GM19324 (cell line): ENCODE measurements at regions not wholly inside any gene's neighbourhood (a gene's known extent, or its start where the extent isn't known, plus 50 kb on each side); places are given as distances from the start of the nearest gene placed in this dataset.

Experiments
- ATAC-seq: cut with Tn5 transposase; IDR thresholded peaks from one replicate; pipeline ENCODE4 v1.9.1; 2021; ENCODE audit warnings: mild to moderate bottlenecking, moderate library complexity; ENCODE audit not compliant: unreplicated experiment, low FRiP score

DNA sequence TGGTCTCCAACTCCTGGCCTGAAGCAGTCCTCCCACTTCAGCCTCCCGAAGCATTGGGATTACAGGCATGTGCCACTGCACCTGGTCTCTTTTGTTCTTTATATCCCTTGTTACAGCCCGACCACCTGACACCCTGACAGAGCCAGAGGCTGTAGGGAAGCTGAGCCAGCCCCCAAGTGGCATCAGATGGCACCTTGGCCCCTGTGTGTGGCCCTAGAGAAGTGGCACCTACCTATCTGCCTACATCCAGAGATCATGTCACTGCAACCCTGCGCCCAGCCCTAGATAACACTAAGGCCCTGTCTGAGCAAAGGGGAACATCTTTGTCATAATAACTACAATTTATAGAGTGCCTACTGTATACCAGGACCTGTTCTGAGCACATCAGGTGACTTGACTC is 235.0 kb downstream of the AACS start:
- no peak for ATAC-seq

DNA sequence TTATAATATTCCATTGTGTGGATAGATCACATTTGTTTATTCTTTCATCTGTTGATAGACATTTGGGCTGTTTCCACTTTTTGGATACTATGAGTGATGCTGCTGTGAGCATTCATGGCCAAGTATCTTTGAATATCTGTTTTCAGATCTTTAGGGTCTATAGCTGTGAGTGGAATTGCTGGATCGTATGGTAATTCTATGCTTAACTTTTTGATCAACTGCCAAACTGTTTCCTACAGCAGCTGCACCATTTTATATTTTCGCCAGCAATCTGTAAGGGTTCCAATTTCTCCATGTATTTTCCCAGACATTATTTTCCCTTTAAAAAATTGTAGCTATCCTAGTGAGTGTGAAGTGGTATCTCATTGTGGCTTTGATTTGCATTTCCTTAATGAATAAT is 238.1 kb downstream of the AACS start:
- no peak for ATAC-seq

DNA sequence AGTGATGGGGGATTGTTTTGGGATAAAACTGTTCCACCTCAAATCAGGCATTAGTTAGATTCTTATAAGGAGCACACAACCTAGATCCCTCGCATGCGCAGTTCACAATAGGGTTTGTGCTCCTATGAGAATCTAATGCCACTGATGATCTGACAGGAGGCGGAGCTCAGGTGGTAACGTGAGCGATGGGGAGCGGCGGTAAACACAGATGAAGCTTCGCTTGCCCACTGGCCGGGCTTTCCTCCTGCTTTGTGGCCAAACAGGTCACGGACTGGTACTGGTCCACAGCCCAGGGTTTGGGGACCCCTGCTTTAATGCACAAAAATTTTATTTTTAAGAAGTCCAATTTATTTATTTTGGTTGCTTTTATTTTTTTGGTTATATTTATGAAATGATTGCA is 238.8 kb downstream of the AACS start:
- no peak for ATAC-seq

DNA sequence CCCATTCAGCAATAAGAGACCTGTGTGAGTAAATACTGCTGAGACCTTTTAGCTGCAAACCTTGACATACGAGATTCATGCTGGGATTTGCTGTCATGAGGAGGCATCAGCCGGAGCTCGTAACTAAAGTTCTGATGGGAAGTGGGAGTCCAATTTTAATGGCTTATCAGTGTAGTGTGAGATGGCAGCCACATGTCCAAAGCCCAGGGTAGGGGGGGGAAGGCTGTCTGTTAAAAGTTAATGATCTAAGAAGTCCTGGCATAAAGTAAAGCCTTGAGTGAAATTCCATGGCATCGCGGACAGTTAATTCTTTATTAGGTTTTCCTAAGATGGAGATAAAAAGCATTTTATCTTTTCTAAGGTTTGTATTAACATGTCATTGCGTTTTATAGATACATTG is 240.0 kb downstream of the AACS start:
- no peak for ATAC-seq

DNA sequence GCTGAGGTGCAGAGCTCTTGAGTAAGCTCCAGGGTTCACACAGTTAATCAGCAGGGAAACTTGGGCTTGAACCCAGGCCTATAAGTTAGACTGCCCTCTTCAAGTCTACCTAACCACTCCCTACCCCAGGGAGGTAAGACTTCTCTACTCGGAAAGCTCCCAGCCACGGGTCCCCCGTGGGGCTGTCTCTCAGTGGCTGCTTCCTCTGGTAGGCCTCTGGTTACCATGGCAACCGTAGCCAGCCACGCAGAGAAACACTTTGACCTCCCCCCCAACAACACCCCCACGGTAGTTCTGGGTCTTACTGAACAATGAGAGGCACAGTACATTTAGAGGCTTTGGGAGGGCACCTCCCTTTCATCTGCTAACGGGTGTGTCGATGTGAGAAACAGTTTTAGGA is 245.2 kb downstream of the AACS start:
- ATAC-seq, result no peak

DNA sequence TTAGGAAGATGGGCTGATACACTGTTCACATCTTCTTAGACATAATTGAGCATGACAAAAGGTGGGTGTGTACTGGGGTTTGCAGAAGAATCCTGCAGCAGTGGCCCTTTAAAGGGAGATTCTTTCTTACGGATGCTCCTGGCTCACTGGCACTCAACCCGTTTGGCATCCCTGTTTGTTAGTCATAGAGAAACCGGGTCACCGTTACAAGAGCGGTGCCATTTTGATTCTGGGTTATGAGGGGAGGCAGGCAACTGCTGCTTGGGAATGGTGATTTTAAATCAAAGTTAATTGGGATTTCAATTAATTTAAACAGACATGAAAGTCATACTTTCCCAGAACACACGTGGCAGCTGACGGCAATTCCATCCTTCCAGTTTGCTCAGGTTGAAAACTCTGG is 245.8 kb downstream of the AACS start:
- no peak for ATAC-seq

DNA sequence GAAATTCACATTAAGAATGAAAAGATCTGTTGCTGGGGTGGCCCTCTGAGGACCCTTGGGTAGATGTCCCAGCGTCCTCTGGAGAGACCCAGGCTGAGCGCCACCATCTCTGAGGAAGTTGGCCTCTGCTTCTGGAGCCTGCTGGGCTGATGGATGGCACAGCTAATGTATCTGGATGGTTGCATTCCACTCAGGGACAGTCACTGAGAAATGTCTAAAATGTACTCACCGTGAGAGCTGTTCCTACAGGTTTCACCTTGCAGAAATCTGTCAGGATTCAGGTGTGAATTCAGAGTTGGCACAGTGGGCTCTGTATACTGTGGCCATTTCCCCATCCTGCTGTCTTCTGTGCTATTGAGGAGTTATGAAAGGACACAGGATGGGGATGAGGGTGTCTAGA is 247.2 kb downstream of the AACS start:
- ATAC-seq, result no peak

DNA sequence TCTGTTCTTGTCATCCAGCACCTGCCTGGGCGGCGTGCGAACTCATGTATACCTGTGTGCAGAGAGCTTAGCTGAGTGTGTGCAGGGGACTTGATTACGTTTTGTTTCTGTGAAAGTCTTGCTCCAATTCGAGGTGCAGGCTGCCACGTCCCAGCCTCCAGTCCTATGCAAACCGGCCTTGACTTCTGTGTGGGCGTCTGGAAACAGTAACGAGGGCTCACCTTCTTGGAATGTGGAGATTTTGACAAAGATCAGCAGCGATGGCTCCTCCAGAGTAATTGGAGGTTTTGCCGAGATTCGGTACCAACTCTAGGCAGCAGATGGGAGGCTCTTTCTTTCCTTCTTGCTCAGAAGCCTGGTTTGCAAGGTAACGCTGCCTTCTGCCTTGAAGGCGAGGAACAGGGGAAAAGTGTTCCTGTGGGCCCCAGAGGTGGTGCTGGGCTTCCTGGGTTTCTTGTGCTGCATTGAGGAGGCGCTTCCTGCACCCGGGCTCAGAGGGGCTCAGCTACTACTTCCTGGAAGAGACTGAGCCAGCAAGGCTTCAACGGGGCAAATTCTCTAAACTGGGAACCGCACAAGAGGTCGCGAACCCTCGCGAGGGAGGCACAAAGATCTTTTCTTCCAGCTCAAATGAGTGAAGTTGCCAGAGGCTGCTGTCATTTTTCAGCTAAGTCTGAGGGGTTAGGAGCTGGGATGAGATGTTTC is 249.0 kb downstream of the AACS start:
- no peak for ATAC-seq

DNA sequence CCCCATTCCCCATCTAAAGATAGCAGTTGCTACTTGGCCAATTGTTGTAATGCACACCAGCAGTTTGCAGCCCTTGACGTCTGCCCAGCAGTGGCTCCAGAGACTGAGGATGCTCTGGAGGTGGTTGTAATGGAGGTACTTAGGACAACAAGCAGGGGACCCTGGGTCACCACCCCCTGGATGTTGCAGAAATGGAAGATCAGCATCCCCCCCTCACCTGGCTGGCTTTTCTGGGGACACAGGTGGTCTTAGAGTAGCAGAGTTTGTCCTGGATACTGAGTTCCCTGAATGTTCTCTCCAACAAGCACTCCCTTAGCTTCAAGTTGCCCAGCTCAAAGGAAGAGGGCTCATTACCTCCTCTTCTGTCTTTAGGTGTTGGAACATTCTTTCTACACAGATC is 250.5 kb downstream of the AACS start:
- ATAC-seq, result no peak

DNA sequence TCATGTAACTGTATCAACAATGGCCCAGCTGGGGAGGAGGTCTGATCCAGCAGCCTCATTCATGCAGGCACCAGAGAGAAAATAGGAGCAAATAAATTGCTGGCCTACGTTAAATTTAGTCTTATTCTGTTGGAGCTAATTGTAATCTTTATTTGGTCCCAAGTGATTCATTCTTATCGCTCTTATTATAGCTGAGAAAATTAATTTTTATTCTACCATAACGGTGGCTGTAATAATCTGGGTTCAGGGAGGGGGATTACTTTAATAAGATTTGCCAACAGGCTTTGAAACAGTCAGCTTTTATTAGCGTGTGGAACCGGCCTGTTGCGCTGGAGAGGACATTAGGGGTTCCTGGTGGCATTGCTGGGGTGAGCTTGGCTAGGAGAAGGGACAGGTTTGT is 254.9 kb downstream of the AACS start:
- ATAC-seq, result no peak

DNA sequence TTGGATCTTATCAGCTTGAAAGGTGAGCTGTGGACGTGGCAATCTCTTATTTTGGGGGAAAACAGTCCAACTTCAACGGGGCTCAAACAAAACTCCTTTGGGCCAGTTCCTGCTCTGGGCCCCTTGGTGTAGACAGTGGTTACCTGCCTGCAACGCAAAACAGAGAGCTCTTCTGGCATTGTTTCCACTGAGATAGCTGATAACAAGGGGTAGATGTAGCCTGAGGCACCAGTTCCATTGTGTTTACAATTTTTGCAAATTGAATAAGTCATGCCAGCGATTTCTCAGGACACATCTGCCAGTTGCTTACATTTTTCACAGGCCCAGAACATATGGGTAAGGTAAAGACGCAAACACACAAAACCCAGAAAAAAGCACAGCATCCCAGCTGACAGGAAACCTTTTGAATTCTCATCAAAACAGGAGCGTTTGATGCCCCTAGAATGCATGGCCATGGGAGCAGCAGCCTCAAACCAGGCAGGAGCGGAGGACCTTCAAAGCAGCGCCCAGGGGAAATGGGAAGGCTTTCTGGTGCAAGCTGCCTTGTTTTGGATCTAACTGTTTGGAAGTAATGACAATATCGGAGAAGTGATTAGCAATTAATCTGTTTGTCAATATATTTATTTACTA is 259.7 kb downstream of the AACS start:
- no peak for ATAC-seq

DNA sequence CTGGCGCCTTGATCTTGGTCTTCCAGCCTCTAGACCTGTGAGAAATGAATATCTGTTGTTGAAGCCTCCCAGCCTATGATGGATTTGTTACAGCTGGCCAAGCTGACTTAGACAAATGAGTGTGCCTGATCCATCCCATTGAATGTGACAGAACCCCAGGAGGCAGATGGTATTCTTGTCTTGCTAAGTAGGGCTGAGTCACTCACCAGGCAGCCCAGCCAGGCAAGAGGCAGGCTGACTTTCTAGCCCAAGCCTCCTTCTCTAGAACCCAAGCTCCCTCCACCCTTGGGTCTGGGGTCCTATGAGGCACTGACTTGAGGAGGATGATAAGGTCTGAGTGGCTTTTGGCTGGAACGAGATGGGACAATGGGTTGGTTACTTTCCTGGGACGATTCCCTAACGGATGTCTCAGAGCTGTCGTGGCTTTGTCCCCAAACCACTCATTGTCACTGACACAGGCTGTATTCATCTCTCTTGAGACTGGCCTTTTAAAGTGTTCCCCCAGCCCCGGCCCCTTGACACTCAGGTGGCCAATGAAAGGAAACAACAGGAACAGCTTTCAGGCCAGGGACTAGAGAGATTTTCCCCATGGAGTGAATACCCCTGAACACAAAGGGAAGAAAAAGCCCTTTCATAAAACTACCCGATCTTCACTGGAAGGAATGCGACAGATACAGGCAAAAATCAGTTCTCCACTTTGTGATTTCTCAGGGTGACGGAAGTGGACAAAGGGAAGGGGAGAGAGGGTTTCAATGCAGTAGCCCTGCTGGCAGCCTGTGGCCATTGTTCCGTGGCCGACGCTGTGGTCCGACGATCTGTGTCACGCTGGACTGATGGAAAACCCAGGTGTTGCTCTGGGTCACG is 264.2 kb downstream of the AACS start:
- no peak for ATAC-seq

DNA sequence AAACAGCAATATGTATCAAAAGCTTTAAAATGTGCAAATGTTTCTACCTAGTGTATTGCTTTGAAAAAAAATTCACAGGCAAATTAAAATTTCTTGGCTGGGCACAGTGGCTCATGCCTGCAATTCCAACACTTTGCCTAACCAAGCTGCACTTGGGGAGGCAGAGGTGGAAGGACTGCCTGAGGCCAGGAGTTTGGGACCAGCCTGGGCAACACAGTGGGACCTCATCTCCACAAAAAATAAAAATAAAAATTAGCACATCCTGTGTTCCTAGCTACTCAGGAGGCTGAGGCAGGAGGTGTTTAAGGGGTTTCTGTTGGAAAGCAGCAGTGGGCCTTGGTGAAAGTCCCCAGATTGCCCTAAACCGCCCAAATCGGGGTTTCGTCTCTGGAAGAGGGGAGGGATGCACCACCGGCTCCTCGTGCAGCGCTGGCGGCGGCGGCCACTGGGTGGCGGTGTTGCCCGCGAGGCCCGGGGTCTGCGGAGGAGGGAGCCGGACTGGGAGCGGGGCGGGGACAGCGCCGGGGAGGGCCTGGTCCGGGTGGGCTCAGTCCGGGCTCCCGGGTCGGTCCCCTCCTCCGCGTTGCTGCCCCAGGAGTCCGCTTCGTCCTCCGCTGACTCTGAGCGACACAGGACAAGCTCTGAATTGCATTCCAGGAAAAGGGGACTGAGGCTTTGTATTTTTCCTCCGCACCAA is 265.6 kb downstream of the AACS start:
- no peak for ATAC-seq

DNA sequence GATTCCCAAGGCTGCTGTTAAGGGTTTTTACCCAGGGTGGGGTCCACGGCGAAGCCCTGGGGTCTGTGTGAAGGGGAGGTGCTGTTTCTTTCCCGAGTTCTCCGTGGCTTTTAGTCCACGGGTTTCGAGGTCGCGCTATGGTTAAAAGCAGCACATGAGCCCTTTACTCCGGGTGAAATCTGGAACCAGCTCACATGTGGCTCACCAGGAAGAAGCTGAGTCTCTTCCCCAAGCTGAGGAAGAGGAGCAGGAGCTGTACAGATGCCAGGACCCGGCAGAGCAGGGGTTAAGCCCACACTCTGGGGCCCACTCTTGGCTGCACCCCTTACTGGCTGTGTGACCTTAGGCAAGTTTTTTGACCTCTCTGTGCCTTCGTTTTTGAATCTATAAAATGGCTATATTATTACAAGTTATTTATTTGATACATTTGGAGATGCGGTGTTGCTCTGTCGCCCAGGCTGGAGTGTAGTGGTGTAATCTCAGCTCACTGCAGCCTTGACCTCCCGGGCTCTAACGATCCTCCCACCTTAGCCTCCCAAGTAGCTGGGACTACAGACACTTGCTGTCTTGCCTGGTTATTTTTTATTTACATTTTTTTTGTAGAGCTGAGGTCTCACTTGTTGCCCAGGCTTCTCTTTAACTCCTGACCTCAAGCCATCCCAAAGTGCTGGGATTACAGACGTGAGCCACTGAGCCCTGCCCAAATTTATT is 266.3 kb downstream of the AACS start:
- ATAC-seq, result no peak

DNA sequence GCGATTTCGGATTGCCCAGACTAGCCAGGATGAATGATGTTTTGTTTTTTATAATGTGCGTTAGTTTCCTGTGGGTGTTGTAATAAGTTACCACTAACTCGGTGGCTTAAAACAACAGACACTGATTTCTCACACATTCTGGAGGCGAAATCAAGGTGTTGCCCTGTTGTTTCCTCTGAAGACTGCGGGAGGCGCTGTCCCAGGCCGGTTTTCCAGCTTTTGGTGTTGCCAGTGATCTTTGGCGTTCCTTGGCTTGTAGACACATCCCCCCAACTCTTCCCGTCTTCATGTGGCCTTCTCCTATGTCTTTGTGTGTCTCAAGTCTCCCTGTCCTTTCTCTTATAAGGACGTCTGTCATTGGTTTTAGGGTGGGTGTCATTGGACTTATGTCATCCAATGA is 267.7 kb downstream of the AACS start:
- ATAC-seq, result no peak

DNA sequence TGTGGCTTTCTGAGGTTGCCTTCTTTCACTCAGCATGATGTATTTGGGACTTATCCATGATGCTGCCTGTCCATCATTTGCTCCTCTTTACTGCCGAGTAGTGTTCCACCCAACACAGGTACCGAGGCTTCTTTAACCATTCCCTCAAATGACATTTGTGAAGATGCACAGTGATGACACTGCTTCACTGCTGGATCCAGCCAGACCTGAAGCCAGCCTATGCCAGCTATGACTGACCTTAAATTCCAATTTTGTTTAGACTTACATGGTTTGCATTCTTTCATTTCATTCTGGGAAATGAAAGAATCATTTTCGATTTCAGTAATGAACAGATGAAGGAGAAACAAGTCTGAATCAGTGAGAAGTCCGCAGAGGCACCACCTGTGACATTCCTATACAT is 271.0 kb downstream of the AACS start:
- ATAC-seq, result no peak

DNA sequence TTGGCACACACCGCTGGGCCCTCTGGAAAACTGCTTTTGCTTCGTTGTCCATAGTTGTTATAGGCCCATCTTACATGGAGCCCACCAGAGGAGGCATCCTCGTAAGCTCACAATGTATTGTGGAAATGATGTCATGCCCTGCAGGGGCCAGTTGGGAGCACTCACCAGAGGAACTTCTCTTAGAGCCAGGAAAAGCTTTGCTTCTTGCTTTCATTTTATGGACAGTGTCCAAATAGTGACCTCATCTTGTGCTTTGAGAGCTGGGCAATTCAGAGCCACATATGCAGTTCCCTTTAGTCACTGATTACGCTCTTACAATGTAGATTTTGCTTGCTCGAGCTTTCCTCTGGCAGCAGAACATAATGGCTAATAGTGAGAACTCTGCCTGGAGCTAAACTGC is 275.6 kb downstream of the AACS start:
- ATAC-seq, result no peak

DNA sequence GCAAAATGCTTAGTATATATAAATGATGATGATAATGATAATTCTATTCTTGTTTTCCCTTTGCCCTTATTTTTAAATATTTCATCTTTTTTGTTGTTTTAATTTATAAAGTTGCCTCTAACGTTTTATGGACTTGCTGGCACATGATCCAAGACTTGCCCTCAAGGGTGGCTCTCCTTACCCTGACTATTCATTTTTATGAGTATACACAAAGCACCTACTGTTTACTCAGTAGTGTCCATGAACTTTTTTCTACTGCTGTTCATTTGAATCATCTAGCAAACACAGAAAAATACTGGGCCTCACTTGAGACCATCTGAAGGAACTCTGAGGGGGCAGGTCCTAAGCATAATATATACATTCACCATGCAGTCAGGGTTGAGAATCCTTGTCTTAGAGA is 276.2 kb downstream of the AACS start:
- ATAC-seq, result no peak

DNA sequence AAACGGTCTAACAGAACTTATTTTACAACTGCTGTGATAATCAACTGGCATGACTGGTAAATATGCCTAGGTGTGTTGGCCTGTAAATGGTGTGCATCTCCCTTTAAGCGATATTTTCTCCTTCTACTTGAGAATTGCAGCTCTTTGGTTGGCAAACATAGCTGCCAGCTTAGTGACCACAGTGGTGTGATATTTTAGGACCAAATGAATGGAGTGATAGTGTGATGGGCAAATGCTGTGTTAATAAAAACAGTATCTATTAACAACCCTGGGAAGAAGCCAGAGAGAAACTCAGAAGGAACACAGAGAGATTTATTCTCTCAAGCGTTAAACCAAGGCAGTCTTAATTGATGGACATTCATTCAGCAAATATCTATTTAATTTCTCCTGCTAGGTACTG is 278.4 kb downstream of the AACS start:
- ATAC-seq, result no peak

DNA sequence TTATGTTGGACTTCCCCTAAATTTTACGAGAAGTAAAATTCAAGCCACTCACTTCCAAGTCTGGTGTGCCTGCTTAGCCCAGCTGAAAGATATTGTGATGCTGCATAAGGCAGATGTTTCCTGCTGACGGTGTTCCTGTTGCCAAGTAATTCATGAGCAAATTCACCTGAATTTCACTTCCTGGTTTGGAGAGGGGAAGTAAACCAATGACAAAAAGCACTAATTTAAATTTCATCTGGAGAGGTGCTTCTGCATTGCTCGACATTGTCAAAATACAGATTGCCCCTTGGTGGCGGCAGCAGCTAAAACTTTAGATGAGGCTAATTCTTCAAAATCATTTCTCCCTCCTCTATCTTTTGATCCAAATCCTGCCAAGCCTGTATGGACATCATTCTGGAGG is 281.1 kb downstream of the AACS start:
- no peak for ATAC-seq

DNA sequence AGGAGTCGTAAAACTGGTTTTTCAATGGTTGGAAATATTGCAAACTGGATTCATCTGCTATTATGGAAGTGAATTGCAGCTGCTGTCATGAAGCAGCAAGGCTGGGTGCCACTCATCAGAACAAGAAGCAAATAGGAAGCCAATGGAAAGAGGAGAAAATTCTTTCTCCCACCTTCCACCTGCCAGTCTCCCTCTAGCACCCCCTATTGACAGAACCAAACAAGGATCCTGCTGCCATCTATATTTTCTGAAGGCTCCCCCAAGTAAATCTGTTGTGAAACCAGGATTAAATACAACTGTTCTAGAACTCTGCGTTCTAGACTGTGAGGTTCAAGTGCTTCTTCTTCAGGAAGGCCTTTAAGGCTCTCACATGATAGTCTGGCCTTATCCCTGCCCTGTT is 286.6 kb downstream of the AACS start:
- ATAC-seq, result no peak
